NCI-H1092 (cell line): ENCODE measurements at regions not wholly inside any gene's neighbourhood (a gene's known extent, or its start where the extent isn't known, plus 50 kb on each side); places are given as distances from the start of the nearest gene placed in this dataset.

Experiments
- DNase-seq: peaks from one replicate; lab custom pipeline; 2025; lab: John Stamatoyannopoulos, UW

DNA sequence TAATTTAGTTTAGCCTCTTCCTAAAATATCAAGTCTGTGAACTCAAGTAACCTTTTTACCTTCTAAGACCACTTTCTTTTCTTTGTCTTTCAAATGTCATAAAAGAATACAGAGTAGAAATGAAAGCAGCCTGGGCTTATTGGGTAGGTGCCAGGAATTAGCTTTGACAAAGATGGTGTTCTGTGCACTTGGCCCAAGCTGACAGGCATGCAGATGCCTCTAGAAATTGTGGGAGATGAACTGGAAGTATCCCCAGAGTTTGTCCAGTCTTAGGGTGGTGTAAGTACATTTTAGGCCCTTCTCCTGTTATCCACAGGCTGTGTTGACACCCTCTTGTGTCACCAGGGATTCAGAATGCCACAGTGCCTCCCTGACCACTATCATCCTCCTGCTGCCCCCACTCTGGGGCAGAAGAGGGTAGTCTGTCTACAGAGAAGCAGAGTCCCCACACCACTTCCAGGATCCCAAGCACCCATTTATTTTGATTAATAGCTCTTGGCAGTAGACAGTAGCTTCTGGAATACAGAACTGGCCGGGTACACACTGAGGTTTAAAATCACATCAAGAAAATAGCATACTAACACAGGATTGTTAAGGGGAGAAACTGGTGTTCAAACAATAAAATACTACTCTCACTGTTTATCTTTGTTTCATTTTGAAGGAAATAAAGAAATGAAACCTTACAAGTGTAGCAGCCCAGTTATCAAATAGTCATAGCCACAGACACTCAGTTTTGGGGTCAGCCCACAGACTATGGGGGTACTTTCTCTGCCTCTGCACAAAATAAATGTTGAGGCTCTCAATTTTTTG is 343.2 kb downstream of the KCNRG start:
- DNase-seq = no peak

GRCh38 chr13:50359041-50359367 is 343.8 kb downstream of the KCNRG start:
- DNase-seq = no peak

- DNase-seq = no peak
These were observed 344.5 kb downstream of the KCNRG start for GRCh38 chr13:50359779-50360178.

DNA sequence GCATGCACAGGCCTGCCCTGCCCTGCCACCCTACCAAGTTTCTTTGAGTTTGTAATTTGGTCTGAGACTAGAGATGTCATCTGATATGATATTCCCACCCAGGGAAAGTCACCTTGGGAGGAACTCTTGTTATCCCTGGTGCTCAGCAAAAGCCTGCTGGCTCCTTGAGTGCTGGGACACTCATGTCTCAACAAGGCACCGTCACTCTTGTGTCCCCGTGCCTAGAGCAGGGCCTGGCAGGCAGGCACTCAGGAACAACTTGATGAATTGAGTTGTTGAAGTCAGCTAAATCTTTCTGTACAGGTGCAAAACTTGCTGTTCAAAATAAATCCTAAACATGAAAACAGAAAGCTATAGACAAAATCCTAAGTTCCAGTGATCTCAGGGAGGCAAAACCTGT is 345.4 kb downstream of the KCNRG start:
- no peak for DNase-seq

- no peak for DNase-seq
These were observed 346.0 kb downstream of the KCNRG start for GRCh38 chr13:50361282-50361681.

DNA sequence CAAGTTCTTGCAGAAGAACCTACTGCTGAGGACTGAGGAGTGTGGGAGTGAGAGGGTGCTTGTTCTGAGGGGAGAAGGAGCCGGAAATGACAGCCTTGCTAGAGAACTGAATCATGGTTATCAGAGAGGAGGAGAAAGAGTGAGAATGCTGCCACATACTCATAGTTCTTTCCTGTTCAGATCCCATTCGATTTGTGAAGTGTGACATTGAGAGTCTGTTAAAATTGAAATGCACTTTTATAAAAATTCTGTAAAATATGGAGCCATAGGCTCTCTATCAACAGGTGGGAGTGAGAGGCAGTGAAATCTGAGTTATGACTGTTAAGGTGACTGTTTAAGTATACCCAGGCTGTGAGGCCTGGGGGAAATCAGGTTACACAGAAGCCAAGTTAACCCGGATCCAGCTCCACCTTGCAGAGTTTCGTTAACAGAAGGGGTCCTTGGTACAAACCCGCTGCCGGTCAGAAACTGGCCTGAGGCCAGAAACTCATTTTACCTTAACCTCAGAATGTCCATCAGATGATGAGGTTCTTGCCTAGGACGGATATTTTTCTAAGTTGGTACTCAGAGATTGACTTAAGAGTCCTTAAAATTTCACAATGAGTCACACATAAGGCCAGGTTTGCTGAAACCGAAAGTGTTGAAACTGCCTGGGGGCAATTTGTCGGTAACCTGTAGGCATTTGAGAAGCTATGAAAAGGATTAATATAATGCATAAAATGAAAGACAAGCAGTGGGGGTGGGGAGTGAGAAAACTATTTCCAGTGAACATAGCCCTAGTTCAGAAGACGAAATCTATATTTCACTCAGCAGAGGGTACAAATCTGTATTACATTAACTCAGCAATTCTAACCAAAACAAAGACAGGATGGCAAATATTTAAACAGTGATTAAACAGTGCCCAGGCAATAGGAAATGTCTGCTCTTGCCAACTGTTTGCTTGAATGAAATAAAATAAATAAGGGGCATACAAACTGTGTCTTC is 350.5 kb downstream of the KCNRG start:
- peak; percentile 26 for DNase-seq

- peak; percentile 47 for DNase-seq
These were observed 351.4 kb downstream of the KCNRG start for GRCh38 chr13:50366488-50367174.

GRCh38 chr13:50369646-50370045 is 354.4 kb downstream of the KCNRG start:
- DNase-seq = no peak

DNA sequence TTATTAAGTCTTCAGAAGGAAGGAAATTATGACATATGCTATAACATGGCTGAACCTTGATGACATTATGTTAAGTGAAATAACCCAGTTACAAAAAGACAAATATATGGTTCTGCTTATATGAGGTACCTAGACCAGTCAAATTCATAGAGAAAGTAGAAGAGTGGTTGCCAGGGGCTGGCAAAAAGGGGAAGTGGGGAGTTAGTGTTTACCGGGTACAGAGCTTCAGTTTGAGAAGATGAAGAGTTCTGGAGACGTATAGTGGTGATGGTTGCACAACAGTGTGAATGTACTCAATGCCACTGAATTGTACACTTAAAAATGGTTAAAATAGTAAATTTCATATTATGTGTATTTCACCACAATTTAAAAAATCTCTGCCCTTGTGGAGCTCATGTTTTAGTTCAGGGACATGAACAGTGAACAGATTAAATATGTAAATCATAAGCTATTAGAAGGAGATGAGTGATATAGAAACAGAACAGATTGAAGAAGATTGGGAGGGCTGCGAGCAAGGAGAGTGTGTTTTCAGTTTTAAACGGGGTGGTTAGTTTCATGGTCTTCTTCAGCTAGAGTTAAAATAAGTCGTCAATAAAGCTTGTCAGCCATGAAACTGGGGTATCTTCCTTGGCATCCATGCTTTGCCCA is 355.2 kb downstream of the KCNRG start:
- no peak for DNase-seq

DNA sequence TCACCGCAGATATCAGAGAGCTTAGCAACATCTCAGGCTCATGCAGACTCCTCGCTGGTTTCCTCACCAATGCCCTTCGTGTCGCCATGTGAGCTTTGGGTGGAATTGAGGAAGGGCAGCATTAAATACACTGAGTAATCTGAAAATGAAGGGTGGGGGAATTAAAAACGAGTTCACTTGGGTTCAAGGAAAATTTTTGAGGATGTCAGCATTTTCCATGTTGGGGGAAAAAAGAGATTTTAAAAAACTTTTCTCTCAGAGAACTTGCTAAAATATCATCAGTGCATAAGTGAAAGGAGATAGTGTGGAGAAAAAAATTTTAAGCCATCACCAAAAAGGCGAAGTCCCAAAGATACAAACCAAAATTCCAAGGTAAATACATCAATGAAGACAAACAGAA is 359.3 kb downstream of the KCNRG start:
- DNase-seq = no peak

GRCh38 chr13:50375792-50376191 is 360.5 kb downstream of the KCNRG start:
- no peak for DNase-seq

- no peak for DNase-seq
These were observed 361.8 kb downstream of the KCNRG start for GRCh38 chr13:50376895-50377575.

GRCh38 chr13:50377726-50378270 is 362.6 kb downstream of the KCNRG start:
- no peak for DNase-seq

DNA sequence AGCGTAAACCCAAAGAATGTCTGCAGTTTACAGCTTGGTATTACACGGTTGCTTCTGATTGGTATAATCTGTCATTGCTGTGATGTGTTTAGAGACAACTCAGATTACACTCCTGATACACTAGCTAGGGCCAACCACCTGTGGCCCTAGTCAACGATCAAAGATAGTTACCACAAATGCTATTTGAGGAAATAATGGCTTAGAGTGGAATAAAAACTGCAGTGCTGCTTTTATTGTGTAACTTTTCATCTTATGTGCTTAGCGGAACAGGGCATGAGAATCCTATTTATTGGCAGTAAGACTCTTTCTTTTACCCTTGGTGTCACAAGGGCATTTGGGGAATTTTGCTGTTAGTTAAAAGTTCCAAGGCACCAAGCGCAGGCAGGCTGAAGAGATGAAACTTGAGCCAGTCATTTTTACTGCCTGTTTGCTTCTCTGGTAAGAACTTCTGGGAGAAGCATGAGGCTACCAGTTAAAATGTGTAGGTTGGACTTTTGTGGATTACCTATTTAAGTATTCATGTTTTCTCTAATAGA is 363.3 kb downstream of the KCNRG start:
- no peak for DNase-seq

DNA sequence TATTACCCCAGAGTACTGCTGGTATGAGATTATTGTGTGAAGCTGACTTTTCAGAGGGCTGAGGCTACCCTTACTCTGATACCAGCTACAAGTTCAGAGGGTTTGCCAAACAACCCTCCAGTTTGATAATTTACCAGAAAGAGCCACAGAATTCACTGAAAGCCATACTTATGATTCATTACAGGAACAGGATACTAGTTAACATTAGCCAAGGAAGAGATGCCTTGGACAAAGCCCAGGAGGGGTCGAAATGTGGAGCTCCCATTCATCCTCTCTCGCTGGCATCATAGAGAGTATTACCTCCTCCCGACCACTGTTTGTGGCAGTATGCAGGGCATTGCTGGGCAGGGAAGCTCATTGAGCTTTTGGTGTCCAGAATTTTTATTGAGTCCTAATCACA is 364.3 kb downstream of the KCNRG start:
- DNase-seq = no peak

- no peak for DNase-seq
These were observed 365.7 kb downstream of the KCNRG start for GRCh38 chr13:50380905-50381304.

DNA sequence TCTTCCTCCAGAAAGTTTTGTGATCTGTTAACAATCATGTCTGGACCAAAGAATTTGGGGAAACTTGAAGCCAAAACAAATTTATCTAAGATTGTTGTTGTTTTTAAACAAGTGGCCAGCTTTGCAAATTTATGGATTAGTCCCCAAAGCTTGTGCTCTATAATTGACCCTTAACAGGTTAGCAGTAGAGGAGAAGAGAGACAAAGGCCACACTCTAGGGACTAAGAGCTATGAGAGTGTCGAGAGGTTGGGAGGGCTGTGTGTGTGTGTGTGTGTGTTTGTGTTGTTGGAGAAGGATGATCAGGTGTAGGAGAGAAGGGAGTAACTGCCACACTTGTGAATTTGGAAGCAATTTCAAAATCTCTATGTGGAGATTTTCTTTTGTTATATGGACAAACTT is 367.3 kb downstream of the KCNRG start:
- DNase-seq = no peak

DNA sequence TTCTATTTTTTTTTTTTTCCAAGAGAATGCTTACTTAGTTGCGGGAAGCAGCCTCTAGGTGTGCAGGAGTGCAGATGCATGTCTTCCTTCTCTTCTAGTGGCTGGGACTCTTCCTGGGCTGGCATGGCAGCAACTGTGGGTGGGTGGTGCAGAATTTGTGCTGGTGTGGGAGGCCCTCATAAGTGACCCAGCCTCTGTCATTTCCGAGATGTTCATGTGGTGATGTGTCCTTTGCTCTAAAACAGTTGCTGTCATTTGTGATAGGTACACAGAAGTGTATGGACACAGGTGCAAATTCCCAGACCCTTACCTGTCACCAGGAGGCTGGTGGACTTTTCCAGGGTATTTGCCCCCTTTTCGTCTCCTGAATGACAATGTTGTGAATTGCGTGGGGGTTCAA is 367.7 kb downstream of the KCNRG start:
- no peak for DNase-seq

DNA sequence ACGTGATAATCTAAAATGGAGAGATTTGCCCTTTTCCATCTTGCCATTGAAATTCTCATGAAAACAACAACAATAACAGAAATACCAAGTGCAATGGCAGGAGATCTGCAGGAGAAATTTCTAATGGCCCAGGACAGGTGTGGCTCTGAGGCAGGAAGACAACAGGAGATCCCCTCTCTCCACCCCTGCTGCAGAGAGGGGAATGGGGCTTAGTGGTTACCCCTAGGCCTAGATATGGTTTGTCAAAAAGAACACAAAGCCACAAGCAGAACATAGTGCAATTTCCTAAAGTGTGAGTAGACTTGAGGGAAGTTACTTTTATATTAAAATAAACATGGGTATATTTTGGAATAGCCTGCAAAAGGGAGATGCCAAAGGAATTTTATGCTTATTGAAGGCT is 369.5 kb downstream of the KCNRG start:
- no peak for DNase-seq

GRCh38 chr13:50386541-50387050 is 371.4 kb downstream of the KCNRG start:
- DNase-seq = no peak
